ENCODE measurements at regions not wholly inside any gene's neighbourhood (a gene's known extent, or its start where the extent isn't known, plus 50 kb on each side); places are given as distances from the start of the nearest gene placed in this dataset.
A peak's percentile ranks its signal among the peaks of the same experiment; 100 is the strongest.

GRCh38 chr2:5339473-5339872 lies 352.7 kb upstream of the SOX11 start:
- DNase-seq (ENCODE audit: low spot score): no peak

DNA sequence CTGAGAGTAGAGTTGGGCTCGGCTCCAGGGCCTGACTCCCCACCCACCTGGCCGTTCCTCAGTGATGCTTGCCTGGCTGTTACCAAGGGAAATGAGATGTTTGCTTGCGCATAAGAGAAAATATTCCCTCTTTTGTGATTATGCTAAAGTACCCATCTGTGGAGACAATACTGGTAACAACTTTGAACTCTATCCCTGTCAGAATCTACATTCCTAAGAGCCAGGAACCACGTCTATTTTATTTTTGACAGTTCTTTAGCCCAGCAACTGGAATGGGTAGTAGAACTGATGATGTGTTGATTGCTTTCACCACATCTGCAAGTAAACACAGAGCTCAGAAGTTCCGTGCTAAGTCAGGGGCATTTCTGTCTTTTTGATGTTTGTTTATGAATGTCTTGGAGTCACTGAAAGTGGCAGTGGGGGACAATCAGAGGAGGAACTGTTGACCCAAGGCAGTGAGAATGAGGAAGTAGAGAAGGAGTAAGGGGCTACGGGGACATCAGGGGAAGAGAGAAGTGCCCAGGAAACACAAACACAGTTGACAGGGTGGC lies 348.3 kb upstream of the SOX11 start:
- no peak for DNase-seq (ENCODE audit: low spot score)

DNA sequence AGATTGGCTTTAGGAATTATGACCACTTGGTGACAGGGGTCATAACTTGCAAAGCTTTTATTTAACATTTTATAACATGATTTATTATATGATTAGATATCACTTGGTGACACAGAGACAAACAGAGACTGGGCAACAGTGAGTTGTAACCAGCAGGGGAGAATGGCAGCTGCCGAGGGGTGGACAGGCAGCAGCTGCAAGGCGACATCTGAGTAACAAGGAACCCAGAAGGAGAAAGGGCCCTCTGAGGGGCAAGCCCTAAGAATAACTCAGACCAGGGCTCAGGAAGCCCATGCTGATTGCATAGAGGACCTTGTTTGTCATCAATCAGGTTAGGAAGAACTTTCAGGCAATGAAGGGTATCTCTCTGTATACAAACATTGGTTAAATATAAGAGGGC lies 339.9 kb upstream of the SOX11 start:
- DNase-seq (ENCODE audit: low spot score): no peak

- DNase-seq (ENCODE audit: low spot score): no peak
Measured at GRCh38 chr2:5353565-5353964, 338.6 kb upstream of the SOX11 start.

GRCh38 chr2:5359397-5359796 lies 332.8 kb upstream of the SOX11 start:
- DNase-seq (ENCODE audit: low spot score): no peak

GRCh38 chr2:5360081-5360480 lies 332.1 kb upstream of the SOX11 start:
- no peak for DNase-seq (ENCODE audit: low spot score)

GRCh38 chr2:5364361-5364760 lies 327.8 kb upstream of the SOX11 start:
- DNase-seq (ENCODE audit: low spot score): no peak

DNA sequence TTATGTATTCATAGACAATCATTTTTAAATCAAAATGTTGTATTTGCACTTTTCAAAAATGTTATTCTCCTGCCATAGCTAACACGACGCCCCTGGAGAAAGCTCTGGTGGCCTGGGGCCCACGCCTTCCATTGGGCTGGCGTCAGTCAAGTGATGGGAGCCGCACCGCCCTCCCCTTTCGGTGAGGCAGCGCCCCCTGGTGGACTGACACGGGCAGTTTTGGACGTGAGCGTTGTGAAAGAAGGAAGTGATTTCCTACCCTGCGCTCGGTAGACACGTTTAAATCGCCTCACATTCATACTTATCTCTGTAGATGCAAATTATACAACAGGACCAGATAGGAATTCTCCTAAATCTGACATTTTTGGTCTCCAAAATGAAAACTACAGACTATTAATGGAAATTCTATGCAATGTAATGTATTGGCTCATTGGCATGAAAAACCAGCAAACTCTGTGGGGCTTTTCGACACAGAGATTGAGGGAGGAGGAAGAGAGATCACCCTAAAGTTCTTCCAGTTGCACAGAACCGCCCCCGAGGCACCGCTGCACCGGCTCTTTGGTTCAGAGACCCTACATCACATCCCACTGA lies 326.2 kb upstream of the SOX11 start:
- DNase-seq (ENCODE audit: low spot score): peak; percentile 67

GRCh38 chr2:5367321-5367720 lies 324.9 kb upstream of the SOX11 start:
- DNase-seq (ENCODE audit: low spot score): no peak

- DNase-seq (ENCODE audit: low spot score): no peak
Measured at GRCh38 chr2:5368263-5368662, 323.9 kb upstream of the SOX11 start.

GRCh38 chr2:5369510-5369909 lies 322.7 kb upstream of the SOX11 start:
- no peak for DNase-seq (ENCODE audit: low spot score)

DNA sequence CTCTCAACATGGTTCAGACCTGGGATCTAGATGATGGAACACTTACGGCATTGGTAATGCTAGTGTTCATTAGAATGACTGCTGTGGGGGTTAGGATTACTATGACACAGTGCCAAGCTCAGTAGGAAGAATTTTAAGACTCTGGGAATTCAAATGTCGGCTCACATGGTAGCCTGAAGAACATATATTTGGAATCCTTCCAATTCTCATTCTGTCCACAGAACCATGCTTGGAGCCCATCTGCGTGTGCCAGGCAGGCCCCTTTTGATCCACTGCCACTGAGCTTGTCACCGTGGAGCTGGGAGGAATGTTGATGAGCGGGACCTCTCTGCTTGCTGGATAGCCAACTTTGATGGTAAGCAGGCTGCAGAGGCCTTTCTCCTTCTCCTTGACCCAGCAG lies 322.0 kb upstream of the SOX11 start:
- DNase-seq (ENCODE audit: low spot score): no peak

DNA sequence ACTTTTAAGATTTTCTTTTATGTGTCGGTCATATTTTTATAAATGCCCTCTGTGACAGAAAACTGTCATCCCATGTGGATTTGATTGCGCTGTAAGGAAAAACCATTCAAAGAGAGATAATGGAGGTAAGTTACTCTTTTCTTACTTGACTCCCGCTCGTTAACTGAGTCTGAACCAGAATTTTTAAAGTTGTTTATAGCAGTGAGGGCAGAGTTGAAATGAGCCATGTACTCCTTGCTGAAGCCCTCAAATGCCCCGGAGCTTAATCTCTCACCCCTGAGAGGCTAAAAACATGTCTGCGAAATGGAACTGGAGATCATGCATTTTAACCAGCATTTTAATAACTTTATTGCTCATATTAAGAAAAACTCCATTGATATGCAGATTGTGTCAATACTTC lies 320.0 kb upstream of the SOX11 start:
- no peak for DNase-seq (ENCODE audit: low spot score)

- no peak for DNase-seq (ENCODE audit: low spot score)
Measured at GRCh38 chr2:5373200-5373599, 319.0 kb upstream of the SOX11 start.

DNA sequence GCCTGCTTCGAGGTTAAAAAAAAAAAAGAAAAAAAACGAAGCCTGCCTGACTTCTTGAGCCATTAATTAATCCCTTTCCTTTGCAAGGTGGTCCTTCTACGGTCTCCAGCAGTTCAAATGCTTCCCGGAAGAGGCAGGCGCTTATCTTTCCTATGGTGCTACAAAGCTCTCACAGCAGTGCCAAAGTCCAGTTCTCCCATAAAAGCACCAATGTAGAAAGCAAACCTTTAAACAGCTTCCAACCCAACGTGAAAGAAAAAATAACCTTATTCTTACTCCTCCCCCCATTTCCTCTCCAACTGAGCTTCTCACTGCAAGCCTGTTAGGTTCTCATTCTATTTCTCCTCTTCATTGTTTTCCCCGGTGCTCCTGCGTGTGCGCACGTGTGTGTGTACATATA lies 317.4 kb upstream of the SOX11 start:
- DNase-seq (ENCODE audit: low spot score): no peak

GRCh38 chr2:5377323-5377722 lies 314.9 kb upstream of the SOX11 start:
- no peak for DNase-seq (ENCODE audit: low spot score)

DNA sequence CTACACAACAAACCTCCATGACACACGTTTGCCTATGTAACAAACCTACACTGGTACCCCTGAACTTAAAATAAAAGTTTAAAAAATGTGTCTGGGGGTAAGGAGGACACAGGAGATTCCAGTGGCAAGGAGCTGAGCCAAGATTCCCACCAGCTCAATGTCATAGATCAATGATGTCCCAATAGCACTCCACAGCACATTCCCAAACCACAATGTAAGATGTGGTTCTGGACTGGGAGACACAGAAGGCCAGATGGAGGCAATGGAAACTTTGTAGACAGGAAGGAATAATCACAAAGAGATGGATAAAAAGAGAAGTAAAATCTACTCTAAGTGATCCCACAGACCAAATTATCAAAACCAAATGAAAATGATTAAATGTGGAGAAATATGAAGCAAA lies 312.4 kb upstream of the SOX11 start:
- DNase-seq (ENCODE audit: low spot score): no peak

DNA sequence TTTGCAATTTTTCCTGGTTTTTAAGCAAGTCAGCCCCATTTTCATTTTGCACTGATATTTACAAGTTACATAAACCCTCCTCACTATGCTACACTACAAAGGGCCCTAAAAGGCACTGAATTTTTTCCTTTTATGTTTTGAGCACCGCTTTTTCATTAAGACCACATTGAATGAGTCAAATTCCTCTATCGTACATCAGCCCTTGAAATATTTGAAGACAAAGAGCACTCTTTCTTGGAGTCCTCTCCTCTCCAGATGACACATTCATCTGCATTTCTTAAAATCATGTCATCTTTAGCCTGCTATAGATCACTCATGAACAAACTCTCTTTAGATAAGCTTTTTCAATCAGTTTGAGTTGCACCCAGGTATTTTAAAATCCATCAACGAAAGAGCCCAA lies 306.6 kb upstream of the SOX11 start:
- DNase-seq (ENCODE audit: low spot score): no peak

- peak; percentile 66 for DNase-seq (ENCODE audit: low spot score)
Measured at GRCh38 chr2:5387406-5387805, 304.8 kb upstream of the SOX11 start.

DNA sequence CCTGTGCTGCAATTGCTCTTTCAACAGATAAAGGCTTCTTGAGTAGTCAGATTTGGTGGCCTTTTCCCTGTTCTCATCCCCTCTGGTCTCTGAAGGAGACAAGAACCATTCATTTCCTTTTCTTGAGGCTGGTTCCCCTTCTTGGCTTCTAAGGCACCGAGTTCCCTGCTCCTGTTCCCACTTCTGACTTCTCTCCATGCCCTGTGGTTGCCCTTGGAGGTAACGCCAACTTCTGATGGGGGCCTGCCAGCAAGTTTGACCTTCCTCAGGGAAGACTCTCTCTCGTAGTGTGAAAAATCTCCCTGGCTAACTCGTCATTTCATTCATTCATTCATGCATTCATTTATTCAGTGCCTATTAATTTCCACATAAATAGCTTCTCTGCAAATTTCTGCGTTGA lies 302.4 kb upstream of the SOX11 start:
- no peak for DNase-seq (ENCODE audit: low spot score)

GRCh38 chr2:5391362-5391761 lies 300.8 kb upstream of the SOX11 start:
- peak; percentile 24 for DNase-seq (ENCODE audit: low spot score)

DNA sequence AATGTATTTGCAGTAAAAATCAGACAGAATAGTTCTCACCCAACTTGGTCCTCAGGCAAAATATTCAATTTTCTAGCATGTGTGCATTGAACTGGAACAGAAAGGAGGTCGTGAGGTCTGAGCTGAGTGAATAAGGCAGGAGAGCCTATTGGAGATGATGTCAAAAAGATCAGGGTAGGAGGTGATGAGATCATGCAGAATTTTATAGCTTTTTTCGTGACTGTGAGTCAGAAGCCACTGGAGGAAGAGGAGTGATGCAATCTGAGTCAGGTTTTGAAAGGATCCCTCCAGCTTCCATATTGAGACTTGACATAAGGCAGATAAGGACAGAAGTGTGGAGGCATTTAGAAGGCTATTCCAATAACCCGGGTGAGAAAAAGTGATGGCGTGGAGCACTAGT lies 299.5 kb upstream of the SOX11 start:
- peak; percentile 66 for DNase-seq (ENCODE audit: low spot score)

DNA sequence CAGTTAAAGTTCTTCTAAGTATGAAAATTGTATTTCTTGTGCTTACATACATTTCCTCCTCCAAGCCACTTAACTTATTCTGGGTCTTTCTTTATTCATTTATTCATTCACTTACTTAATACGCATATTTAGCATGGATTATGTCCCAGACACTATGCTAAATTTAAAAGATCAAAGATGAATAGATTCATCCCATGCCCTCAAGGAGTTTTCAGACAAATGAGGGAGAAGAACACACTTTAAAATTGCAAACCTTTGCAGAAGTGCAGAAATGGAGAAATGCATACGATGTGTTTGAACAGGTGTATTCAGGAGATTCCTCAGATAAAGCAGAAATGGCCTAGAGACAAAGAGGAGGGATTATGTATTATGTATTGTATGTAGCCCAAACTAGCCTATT lies 298.7 kb upstream of the SOX11 start:
- DNase-seq (ENCODE audit: low spot score): no peak

DNA sequence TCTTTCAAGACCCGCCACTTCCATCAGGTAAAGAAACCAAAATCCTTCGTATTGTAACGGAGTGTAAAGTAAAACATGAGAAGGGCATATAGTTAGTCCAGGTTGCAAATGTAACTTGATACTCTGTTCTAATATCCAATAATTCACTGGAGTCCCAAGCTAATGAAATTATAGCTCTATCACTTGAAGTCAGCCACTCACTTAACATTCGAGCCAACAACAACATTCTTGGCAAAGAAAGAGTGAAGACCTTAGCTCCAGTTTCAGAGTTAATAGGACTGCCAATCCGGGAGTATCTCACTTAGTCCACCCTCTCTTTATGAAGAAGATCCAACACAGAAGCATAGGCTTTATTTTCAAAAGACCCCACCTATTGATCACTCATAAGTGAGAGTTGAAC lies 298.0 kb upstream of the SOX11 start:
- DNase-seq (ENCODE audit: low spot score): no peak
